ENCODE measurements at regions not wholly inside any gene's neighbourhood (a gene's known extent, or its start where the extent isn't known, plus 50 kb on each side); places are given as distances from the start of the nearest gene placed in this dataset.

DNA sequence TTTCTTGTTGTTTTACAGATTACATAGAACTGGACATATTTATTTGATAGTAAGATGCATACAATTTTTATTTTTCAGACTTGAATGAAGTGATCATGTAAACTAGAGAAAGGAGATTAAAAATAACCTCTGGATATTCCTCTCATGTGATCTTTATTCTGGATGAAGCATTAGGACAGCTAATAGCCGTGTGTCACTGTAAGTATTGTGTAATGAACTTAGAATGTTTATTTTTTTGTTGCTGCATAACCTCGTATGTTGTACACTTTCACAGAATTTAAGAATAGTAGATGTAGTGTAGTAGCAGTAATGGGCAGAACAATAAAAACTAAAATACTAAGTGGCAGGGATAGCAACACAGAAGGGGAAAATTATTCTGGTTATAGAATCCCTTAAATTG lies 2094.5 kb upstream of the TENM3 start (continued):
- TF ChIP-seq ZNF441 (CRISPR knock-in tag; IDR thresholded peaks at IDR 0.05; ENCODE audit: borderline replicate concordance) (no peak), JDP2 (CRISPR knock-in tag; IDR thresholded peaks at IDR 0.05; ENCODE audit: borderline replicate concordance) (no peak), ZNF83 (CRISPR knock-in tag; IDR thresholded peaks at IDR 0.05; ENCODE audit: borderline replicate concordance) (no peak), ZBTB3 (CRISPR knock-in tag; IDR thresholded peaks at IDR 0.05; ENCODE audit: borderline replicate concordance, low read depth) (no peak)
- TF ChIP-seq, protein P1, sequence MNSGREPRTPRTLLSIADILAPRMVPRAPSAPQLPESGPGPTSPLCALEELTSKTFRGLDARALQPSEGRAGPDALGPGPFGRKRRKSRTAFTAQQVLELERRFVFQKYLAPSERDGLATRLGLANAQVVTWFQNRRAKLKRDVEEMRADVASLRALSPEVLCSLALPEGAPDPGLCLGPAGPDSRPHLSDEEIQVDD (CRISPR knock-in tag; IDR thresholded peaks at IDR 0.05; ENCODE audit: borderline replicate concordance): no peak

GRCh38 chr4:180150818-180151217 lies 2092.4 kb upstream of the TENM3 start:
- Histone ChIP-seq H3K79me2 (ENCODE audit: insufficient read depth, low read length) (no peaks in the 10 kb centered on the region), H3K27me3 (ENCODE audit: control insufficient read depth in 1 of 2, insufficient read depth in 2 of 2, low read length in 2 of 2) (no peaks in the 10 kb centered on the region; a peak in 1 of 5 replicates), H3K4me1 (ENCODE audit: insufficient read depth, low read length) (no peaks in the 10 kb centered on the region), H2AFZ (ENCODE audit: low read length) (no peak overlapping the region), H3K4me3 (replicated peaks in 1 of 3; ENCODE audit: insufficient read depth in 1 of 3, low read depth in 2 of 3, low read length in 3 of 3) (no peak overlapping the region), H3K9me3 (ENCODE audit: low read length) (no peaks in the 10 kb centered on the region), H3K27ac (ENCODE audit: extremely low read length, insufficient read depth, low read length) (no peak overlapping the region), H3K9ac (ENCODE audit: insufficient read depth, low read depth, low read length) (no peak overlapping the region), H3K4me2 (ENCODE audit: low read depth, low read length) (no peak overlapping the region), H3K36me3 (replicated peaks in 1 of 2; ENCODE audit: control insufficient read depth in 1 of 2, insufficient read depth in 2 of 2, low read length in 2 of 2) (no peaks in the 10 kb centered on the region), H4K20me1 (ENCODE audit: insufficient read depth, low read length) (no peaks in the 10 kb centered on the region)
- intact Hi-C loops (cut with micrococcal nuclease; ENCODE audit: unreplicated experiment): no loop called here
- 24% methylated on average over 3 of the region's 3 CpGs for WGBS (ENCODE audit: low lambda C conversion rate)
- ATAC-seq: no peak
- ChIA-PET CTCF (ENCODE audit: low intra/inter-chr PET ratio, low total read pairs) (no interaction called here), POLR2A (no interaction called here)
- BruUV-seq (replicated peaks): no TSS peak
- FAIRE-seq: no peak
- TF ChIP-seq PAX8 (CRISPR knock-in tag; IDR thresholded peaks at IDR 0.05; ENCODE audit: borderline replicate concordance) (no peak), PCBP1 (IDR thresholded peaks at IDR 0.05; ENCODE audit: borderline replicate concordance, low read depth, low read length) (no peak), ZNF749 (CRISPR knock-in tag; IDR thresholded peaks at IDR 0.05; ENCODE audit: borderline replicate concordance) (no peak)
- TF ChIP-seq, protein P2, sequence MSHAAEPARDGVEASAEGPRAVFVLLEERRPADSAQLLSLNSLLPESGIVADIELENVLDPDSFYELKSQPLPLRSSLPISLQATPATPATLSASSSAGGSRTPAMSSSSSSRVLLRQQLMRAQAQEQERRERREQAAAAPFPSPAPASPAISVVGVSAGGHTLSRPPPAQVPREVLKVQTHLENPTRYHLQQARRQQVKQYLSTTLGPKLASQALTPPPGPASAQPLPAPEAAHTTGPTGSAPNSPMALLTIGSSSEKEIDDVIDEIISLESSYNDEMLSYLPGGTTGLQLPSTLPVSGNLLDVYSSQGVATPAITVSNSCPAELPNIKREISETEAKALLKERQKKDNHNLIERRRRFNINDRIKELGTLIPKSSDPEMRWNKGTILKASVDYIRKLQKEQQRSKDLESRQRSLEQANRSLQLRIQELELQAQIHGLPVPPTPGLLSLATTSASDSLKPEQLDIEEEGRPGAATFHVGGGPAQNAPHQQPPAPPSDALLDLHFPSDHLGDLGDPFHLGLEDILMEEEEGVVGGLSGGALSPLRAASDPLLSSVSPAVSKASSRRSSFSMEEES (CRISPR knock-in tag; IDR thresholded peaks at IDR 0.05): no peak
- TF ChIP-seq, protein P3, sequence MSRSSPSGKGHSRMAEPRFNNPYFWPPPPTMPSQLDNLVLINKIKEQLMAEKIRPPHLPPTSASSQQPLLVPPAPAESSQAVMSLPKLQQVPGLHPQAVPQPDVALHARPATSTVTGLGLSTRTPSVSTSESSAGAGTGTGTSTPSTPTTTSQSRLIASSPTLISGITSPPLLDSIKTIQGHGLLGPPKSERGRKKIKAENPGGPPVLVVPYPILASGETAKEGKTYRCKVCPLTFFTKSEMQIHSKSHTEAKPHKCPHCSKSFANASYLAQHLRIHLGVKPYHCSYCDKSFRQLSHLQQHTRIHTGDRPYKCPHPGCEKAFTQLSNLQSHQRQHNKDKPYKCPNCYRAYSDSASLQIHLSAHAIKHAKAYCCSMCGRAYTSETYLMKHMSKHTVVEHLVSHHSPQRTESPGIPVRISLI (CRISPR knock-in tag; IDR thresholded peaks at IDR 0.05; ENCODE audit: borderline replicate concordance): 0 out of 2 replicates have a peak, but pooled peaks have one; percentile 24
- no peak for DNase-seq (ENCODE audit: low spot score)
- in situ Hi-C loops (cut with HindIII; ENCODE audit: extremely low pct_ligation_motif_present, low pct_unique_long_range_greater_than_20kb): no loop called here

Measured in HepG2 (cell line).